Fibroblast of mammary gland (primary cell): ENCODE measurements at regions not wholly inside any gene's neighbourhood (a gene's known extent, or its start where the extent isn't known, plus 50 kb on each side); places are given as distances from the start of the nearest gene placed in this dataset.
"Not testable (repeated sequence)": the region's sequence is repeated elsewhere in the genome, so short reads cannot be mapped to it uniquely, and the experiment has no call there.

Source experiments
- DNase-seq: peaks from one replicate; pipeline ENCODE4 v3.0.0-alpha.2; 2010; ENCODE audit warnings: low read depth
- H3K4me3 ChIP-seq: 2 replicates; pipeline ENCODE4 v1.5.1; 2011; ENCODE audit warnings: low read depth, mild to moderate bottlenecking, low read length, moderate library complexity; ENCODE audit not compliant: control insufficient read depth
- CTCF ChIP-seq: conservative IDR thresholded peaks from 2 replicates; pipeline ENCODE4 v1.5.1; 2011; ENCODE audit warnings: low read depth, low read length, inconsistent platforms; ENCODE audit not compliant: control insufficient read depth, insufficient read depth

GRCh38 chr7:51918581-51918980 is 602.0 kb upstream of the COBL start:
- DNase-seq = no peak
- TF ChIP-seq CTCF = no peak
- no peak overlapping the region for H3K4me3 ChIP-seq

DNA sequence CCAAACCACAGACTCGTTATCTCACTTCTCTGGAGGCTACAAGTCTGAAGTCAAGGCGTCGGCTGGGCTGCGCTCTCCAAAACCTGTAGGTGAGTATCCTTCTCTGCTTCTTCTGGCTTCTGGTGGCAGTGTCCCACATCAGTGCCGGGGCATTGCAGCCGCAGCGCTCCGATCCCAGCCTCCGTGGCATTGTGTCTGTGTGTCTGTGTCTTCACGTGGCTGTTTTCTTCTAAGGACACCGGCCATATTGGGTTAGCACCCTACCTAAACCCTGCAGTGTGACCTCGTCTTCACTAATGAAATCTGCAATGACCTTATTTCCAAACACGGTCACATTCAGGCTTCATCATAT is 584.9 kb upstream of the COBL start:
- H3K4me3 ChIP-seq = no peak overlapping the region
- TF ChIP-seq CTCF = no peak
- no peak for DNase-seq

- not testable (repeated sequence) for H3K4me3 ChIP-seq, DNase-seq
Observed at GRCh38 chr7:51900755-51901488, 584.3 kb upstream of the COBL start.

GRCh38 chr7:51899611-51900010 is 583.0 kb upstream of the COBL start:
- no peak for TF ChIP-seq CTCF
- no peak for DNase-seq
- H3K4me3 ChIP-seq = no peak overlapping the region

- DNase-seq = no peak
- H3K4me3 ChIP-seq = no peak overlapping the region
- no peak for TF ChIP-seq CTCF
Observed at GRCh38 chr7:51882412-51882811, 565.8 kb upstream of the COBL start.

GRCh38 chr7:51881309-51881708 is 564.7 kb upstream of the COBL start:
- no peak for TF ChIP-seq CTCF
- H3K4me3 ChIP-seq = no peak overlapping the region
- DNase-seq = no peak

GRCh38 chr7:51878865-51879264 is 562.3 kb upstream of the COBL start:
- TF ChIP-seq CTCF = no peak
- H3K4me3 ChIP-seq = no peak overlapping the region
- DNase-seq = no peak
